ENCODE measurements at regions not wholly inside any gene's neighbourhood (a gene's known extent, or its start where the extent isn't known, plus 50 kb on each side); places are given as distances from the start of the nearest gene placed in this dataset.

- H3K9me3 ChIP-seq (ENCODE audit: control insufficient read depth, insufficient read depth, low read length) = no peaks in the 10 kb centered on the region
- no peak for TF ChIP-seq CTCF (IDR thresholded peaks at IDR 0.05)
- peaks cover 13% of the 10 kb centered on the region for H3K4me1 ChIP-seq (ENCODE audit: control insufficient read depth, insufficient read depth, low read length)
- Mint-ChIP-seq H3K4me1 (peaks cover 20 to 24% of the 10 kb centered on the region in 2 donors), H3K4me3 (no peak overlapping the region), H3K27me3 (ENCODE audit: low read depth in 2 of 2) (peaks cover 13 to 25% of the 10 kb centered on the region in 2 donors), H3K36me3 (no peaks in the 10 kb centered on the region), H3K27ac (no peak overlapping the region), H3K9me3 (no peaks in the 10 kb centered on the region)
- 92% methylated on average over 6 of the region's 6 CpGs for WGBS (ENCODE audit: insufficient coverage)
- intact Hi-C loops (cut with micrococcal nuclease) = no loop called here
- no peak for ATAC-seq
- no peak overlapping the region for H3K4me3 ChIP-seq (ENCODE audit: low read length)
- DNase-seq = no peak
- no peaks in the 10 kb centered on the region for H3K36me3 ChIP-seq (ENCODE audit: control insufficient read depth, insufficient read depth, low read length)
- no peaks in the 10 kb centered on the region for H3K27me3 ChIP-seq (ENCODE audit: control insufficient read depth, insufficient read depth, low read length)
- H3K27ac ChIP-seq (ENCODE audit: low read length) = no peak overlapping the region
These were observed 150.8 kb upstream of the PMEPA1 start for GRCh38 chr20:57860576-57860975.

GRCh38 chr20:57857969-57858368 lies 148.2 kb upstream of the PMEPA1 start:
- peaks cover 20 to 22% of the 10 kb centered on the region in 2 donors for H3K4me1 Mint-ChIP-seq
- intact Hi-C loops (cut with micrococcal nuclease) = no loop called here
- no CpG with 5 or more reads among the region's 2 CpGs for WGBS (ENCODE audit: insufficient coverage)
- ATAC-seq (no peak), DNase-seq (no peak)
- no peaks in the 10 kb centered on the region for H3K36me3 Mint-ChIP-seq
- no peak overlapping the region for H3K4me3 Mint-ChIP-seq
- H3K9me3 Mint-ChIP-seq = no peaks in the 10 kb centered on the region
- no peak overlapping the region for H3K4me3 ChIP-seq (ENCODE audit: low read length)
- H3K27ac ChIP-seq (ENCODE audit: low read length) = no peak overlapping the region
- peaks cover 13% of the 10 kb centered on the region for H3K4me1 ChIP-seq (ENCODE audit: control insufficient read depth, insufficient read depth, low read length)
- TF ChIP-seq CTCF (IDR thresholded peaks at IDR 0.05) = no peak
- H3K27me3 ChIP-seq (ENCODE audit: control insufficient read depth, insufficient read depth, low read length) = no peaks in the 10 kb centered on the region
- no peaks in the 10 kb centered on the region for H3K36me3 ChIP-seq (ENCODE audit: control insufficient read depth, insufficient read depth, low read length)
- H3K27ac Mint-ChIP-seq = no peak overlapping the region
- H3K9me3 ChIP-seq (ENCODE audit: control insufficient read depth, insufficient read depth, low read length) = no peaks in the 10 kb centered on the region
- peaks cover 0 to 6% of the 10 kb centered on the region in 2 donors for H3K27me3 Mint-ChIP-seq (ENCODE audit: low read depth in 2 of 2)

GRCh38 chr20:57857118-57857517 lies 147.3 kb upstream of the PMEPA1 start:
- no peak for ATAC-seq
- peak overlapping the region; percentile 2 for H3K4me3 Mint-ChIP-seq
- no peak overlapping the region for H3K27ac Mint-ChIP-seq

More at GRCh38 chr20:57857118-57857517, 147.3 kb upstream of the PMEPA1 start:
- H3K36me3 Mint-ChIP-seq = no peaks in the 10 kb centered on the region
- H3K27me3 Mint-ChIP-seq (ENCODE audit: low read depth in 2 of 2) = peaks cover 0 to 6% of the 10 kb centered on the region in 2 donors
- WGBS (ENCODE audit: insufficient coverage) = 69% methylated on average over 2 of the region's 2 CpGs
- Histone ChIP-seq H3K27me3 (ENCODE audit: control insufficient read depth, insufficient read depth, low read length) (no peaks in the 10 kb centered on the region), H3K4me3 (ENCODE audit: low read length) (no peak overlapping the region), H3K27ac (ENCODE audit: low read length) (no peak overlapping the region), H3K36me3 (ENCODE audit: control insufficient read depth, insufficient read depth, low read length) (no peaks in the 10 kb centered on the region), H3K4me1 (ENCODE audit: control insufficient read depth, insufficient read depth, low read length) (peaks cover 13% of the 10 kb centered on the region), H3K9me3 (ENCODE audit: control insufficient read depth, insufficient read depth, low read length) (no peaks in the 10 kb centered on the region)
- H3K4me1 Mint-ChIP-seq = peaks cover 20 to 22% of the 10 kb centered on the region in 2 donors
- DNase-seq = no peak
- H3K9me3 Mint-ChIP-seq = no peaks in the 10 kb centered on the region
- TF ChIP-seq CTCF (IDR thresholded peaks at IDR 0.05) = no peak
- intact Hi-C loops (cut with micrococcal nuclease) = no loop called here

All from natural killer cell (primary cell).